OCI-M1 (cell line): ENCODE measurements at regions not wholly inside any gene's neighbourhood (a gene's known extent, or its start where the extent isn't known, plus 50 kb on each side); places are given as distances from the start of the nearest gene placed in this dataset.

ENCODE experiments used
- DNase-seq: peaks from one replicate; lab custom pipeline; 2025; lab: John Stamatoyannopoulos, UW

- DNase-seq, result no peak
Observed at GRCh38 chr22:48178536-48178935, 1416.1 kb downstream of the TBC1D22A start.

DNA sequence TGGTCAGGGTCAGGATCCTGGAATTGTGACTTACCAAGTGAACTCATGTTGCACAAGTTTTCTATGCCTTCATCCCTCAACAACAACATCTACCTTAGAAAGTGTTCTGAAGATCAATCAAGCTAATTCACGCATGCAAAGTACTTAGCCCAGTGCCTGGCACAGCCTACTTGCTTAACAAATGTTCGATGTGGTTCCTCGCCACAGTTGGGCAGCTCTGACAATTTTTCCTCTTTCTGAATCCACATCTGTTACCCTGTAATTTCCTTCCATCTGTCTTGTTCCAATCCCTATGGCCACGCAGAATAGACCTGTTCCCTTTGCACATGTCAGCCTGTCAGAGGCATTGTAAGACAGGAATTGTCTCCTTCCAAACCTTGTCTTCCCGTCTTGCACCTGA, 1415.2 kb downstream of the TBC1D22A start:
- DNase-seq, result no peak

DNA sequence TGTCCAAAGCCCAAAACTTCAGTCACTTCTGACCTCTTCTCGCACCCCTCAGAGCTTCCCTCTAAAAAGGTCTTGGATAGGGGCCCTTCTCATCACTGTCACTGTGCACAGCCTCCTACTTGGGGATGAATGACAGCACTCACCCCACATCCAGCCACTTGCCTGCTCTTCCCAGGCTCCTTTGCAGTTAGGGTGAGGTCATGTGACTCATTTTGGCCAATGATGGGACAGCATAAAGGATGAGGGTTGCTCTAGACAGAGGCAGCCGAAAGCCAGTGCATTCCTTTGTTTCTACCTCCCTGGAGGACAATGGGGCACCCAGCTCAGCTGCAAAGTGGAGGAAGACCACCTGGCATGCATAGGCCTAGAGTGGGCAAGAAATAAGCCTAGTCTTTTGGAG, 1413.3 kb downstream of the TBC1D22A start:
- DNase-seq, result no peak

DNA sequence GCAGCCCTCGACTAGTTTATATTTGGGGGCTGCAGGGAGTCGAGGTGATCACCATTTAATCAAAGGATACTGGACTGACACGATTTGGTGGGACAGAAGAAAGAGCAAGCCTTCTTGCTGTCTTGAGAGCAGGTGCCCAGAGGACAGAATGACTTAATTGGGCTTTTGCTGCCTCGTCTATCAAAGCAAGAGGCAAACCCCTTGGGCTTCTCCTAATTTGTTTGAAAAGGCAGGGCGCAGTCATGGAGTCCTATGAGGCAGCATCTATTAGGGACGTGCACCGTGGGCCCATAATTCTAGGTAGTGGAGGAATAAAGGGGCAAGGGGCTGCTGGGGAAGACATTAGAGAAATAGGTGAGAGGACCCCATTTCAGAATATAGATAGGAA, 1411.3 kb downstream of the TBC1D22A start:
- DNase-seq, result no peak

DNA sequence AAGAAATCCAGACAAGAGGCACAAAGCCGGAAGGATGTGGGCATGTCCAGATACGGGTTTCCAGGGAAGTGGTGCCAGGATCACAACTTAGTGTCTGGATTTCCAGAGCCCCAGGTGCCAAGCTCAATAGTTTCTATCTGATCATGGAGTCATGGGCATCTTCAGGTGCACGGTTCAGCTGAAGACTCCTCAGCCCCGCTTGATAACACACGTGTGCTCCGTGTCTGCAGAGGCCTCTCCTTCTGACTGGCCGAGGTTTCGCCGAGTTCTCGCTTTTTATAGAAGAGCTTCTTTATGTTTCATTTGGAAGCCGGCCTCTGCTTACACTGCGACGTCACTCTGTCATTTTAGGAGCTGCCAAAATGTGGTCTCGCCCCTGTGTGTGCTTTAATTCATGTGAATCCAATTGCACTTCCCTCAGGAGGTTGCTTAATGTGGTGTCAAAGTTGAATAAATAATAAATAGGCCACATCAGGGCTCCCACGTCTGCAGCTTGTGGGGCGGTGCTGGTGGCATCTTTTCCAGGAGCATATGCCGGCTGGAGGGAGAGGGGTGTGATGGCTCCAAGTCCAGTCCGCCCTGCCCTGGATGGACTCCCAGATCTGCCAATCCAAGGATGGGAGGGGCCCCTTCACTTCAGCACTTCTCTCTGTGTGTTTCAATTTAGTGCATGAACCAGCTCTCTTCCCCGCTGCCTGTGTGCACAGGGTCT, 1410.8 kb downstream of the TBC1D22A start:
- no peak for DNase-seq

DNA sequence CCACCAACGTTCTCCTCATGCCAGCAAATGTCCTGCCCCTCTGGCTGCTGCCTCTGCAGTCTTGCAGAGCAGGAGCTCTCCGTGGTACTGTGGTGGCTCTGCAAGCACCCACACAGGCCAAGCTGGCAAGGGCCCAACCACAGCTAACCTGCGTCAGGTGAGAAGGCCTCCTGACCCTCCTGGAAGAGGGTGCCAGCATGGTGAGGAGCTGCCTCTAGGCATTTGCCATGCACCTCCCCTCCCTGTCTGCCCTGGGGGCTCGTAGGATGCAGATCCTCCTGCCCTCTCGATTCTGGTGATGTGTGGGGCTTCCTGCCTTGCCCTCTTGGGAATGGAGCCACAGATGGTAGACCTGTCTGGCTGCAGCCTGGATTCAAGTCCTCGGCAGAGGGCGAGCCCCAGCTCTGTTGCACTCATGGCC, 1408.8 kb downstream of the TBC1D22A start:
- no peak for DNase-seq

- DNase-seq, result no peak
Observed at GRCh38 chr22:48169227-48169626, 1406.8 kb downstream of the TBC1D22A start.

GRCh38 chr22:48167238-48167637, 1404.8 kb downstream of the TBC1D22A start:
- no peak for DNase-seq

GRCh38 chr22:48161298-48161697, 1398.8 kb downstream of the TBC1D22A start:
- no peak for DNase-seq

- DNase-seq, result no peak
Observed at GRCh38 chr22:48157676-48158075, 1395.2 kb downstream of the TBC1D22A start.

GRCh38 chr22:48156603-48157355, 1394.3 kb downstream of the TBC1D22A start:
- DNase-seq, result no peak

DNA sequence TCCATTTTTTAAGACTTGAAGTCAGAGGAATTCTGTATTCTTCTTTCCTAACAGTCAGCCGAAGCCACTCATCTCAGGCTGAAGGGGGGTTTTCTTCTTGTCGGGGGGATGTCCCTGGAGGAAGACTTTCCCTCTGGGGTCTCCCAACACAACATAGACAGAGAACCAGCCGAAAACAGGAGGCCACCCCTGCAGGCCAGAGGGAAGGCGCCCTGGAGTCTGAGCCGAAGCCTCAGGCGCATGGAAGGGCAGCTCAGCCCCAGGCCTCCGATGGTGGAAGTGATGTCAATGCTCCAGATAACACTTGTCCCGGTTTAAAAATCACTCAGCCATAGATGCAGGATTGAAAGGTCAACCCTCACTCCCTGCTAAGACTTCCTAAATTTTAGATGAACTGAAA, 1393.0 kb downstream of the TBC1D22A start:
- DNase-seq, result no peak

DNA sequence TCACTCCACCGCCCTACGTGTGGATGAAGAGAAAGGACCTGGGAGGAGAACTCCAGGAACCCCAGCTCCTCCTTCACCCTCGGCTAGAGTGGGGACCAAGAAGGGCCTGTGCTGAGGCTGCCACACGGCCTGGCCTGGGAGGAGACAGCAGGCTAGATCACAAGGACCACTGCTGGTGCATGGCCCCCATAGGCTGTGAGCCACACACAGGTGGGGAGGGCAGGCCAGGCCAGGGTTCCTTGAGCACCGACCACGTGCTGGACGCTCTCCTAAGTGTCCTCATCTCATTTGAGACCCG, 1392.4 kb downstream of the TBC1D22A start:
- DNase-seq, result no peak

DNA sequence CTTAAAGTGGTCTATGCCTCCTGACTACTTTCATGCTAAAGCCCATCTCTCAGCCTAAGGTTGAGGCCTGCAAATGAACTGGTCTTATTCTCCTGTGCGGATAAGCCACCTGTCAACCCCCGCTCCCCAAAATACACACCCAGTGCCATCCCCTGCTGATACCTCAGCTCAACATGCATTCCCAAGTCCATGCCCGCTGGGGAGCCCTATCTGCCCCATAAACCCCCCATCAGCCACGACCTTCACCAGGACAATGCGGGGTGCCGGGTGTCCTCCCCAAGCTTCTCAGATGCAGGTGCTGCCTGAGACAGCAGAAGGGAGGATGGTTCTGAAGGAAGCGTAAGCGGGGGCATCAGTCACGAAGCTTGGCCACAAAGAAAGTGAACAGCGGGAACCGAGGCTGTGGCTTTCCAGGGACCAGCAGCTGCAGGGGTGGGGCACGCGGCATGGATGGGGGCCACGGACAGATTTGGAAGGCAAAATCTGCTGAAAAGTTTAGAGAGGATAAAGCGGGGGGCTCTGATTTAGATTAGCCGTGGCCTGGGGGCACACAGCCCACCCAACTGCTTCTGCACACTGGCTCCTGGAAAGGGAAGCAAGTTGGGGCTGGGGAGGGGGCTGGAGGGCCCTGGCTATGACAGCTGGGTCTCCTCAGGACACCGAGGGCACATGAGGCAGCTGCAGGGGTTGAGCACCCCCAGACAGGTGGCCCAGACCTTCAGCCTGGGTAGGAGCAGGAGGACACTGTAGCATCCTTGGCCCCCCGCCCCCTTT, 1391.9 kb downstream of the TBC1D22A start:
- no peak for DNase-seq

DNA sequence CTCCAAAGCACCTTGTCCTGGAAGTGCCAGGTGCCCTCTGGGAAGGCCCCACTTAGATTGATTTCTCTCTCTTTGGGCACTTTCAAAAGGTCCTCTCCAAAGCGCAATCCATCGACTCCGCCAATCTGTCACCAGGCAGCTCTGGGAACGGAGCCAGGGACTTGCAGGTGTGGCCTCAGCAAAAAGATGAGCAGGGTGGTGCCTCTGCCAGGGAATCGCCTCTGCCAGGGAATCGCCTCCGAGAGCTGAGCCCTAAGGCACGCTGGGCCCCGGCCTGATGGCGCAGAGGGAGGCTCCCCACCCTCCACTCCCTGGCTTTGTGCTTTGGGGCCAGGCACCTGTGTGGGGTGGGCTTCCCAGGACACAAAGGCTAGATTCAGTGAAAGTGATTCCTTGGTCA, 1391.3 kb downstream of the TBC1D22A start:
- no peak for DNase-seq

DNA sequence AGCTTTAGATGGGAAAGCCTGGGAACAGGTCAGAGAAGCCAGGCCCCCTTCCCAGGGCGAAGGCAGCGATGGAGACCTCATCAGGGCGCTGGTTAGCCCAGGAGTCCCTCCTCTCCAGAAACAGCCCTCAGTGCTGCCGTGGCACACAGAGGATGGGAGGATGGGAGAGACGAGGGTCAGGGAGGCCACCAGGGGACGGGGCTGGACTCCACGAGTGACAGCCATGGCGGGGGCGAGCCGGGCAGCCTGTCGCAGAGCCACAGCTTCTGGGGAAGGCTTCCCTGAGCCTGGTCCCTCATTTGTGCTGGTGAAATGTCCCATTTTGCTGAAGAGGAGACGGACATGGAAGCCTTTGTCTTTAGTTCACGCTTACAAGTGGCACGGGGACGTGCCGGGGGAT, 1390.5 kb downstream of the TBC1D22A start:
- DNase-seq, result no peak

- DNase-seq, result no peak
Observed at GRCh38 chr22:48152164-48152775, 1389.8 kb downstream of the TBC1D22A start.

GRCh38 chr22:48151641-48152040, 1389.2 kb downstream of the TBC1D22A start:
- DNase-seq, result no peak

- DNase-seq, result no peak
Observed at GRCh38 chr22:48147831-48148230, 1385.4 kb downstream of the TBC1D22A start.

DNA sequence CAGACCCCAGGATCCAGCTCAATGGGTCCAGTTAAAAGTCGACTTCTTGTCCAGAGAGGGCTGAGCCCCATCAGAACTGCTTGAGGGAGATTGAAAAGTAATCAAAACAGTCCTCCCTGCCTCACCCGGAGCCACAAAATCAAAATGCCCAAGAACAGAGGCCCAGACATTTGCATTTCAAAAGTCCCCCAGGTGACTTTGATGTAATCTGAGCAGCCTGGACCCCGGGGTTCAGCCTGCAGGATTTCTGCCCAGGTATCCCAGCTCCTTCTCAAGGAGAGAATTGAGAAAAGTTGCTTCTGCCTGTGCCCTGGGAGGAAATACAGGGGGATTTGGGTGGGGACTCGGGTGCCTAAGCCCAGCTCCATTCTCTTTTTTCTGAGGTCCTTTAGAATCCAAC, 1385.0 kb downstream of the TBC1D22A start:
- no peak for DNase-seq

- DNase-seq, result no peak
Observed at GRCh38 chr22:48146426-48146825, 1384.0 kb downstream of the TBC1D22A start.

GRCh38 chr22:48145738-48146137, 1383.3 kb downstream of the TBC1D22A start:
- no peak for DNase-seq

GRCh38 chr22:48144318-48144717, 1381.9 kb downstream of the TBC1D22A start:
- no peak for DNase-seq
